Common myeloid progenitor, CD34-positive (primary cell): ENCODE measurements at regions not wholly inside any gene's neighbourhood (a gene's known extent, or its start where the extent isn't known, plus 50 kb on each side); places are given as distances from the start of the nearest gene placed in this dataset.

Experiments used
- CTCF ChIA-PET: fragments of 350-600 bp; sonication (Branson Sonifier 250); formaldehyde crosslinking; loops from one replicate; lab custom pipeline; 2021; ENCODE audit warnings: antibody characterized with exemption; lab: Charles Lee
- POLR2A ChIA-PET: fragments of 350-600 bp; sonication (Branson Sonifier 250); formaldehyde crosslinking; loops from one replicate; lab custom pipeline; 2021; ENCODE audit warnings: antibody characterized with exemption; lab: Charles Lee
- DNase-seq, 3 donors: peaks; one replicate each; pipeline versions ENCODE4 v3.0.0 to v3.0.0-alpha.2; 2013
- H3K27ac ChIP-seq, 2 experiments: 1 replicate in 1 of 2; 2 replicates in 1 of 2; pipeline ENCODE4 v1.7.0; 2013; ENCODE audit warnings: inconsistent platforms in 2 of 2, low read length in 2 of 2, mild to moderate bottlenecking in 2 of 2, low read depth in 1 of 2, moderate library complexity in 1 of 2; ENCODE audit not compliant: severe bottlenecking in 2 of 2, insufficient read depth in 1 of 2, poor library complexity in 1 of 2
- H3K27me3 ChIP-seq, 5 experiments: replicated peaks in 2 of 5; 1 replicate in 3 of 5; 2 replicates in 2 of 5; pipeline versions ENCODE4 v1.6.1 to v1.7.0; 2013; ENCODE audit warnings: low read length in 4 of 5, mild to moderate bottlenecking in 2 of 5, moderate library complexity in 2 of 5, inconsistent platforms in 1 of 5; ENCODE audit not compliant: insufficient read depth in 5 of 5, control insufficient read depth in 4 of 5
- H3K36me3 ChIP-seq, 4 experiments: 1 replicate in 2 of 4; 2 replicates in 2 of 4; pipeline versions ENCODE4 v1.6.1 to v1.7.0; 2013; ENCODE audit warnings: low read length in 3 of 4, control low read depth in 1 of 4, mild to moderate bottlenecking in 1 of 4; ENCODE audit not compliant: control insufficient read depth in 4 of 4, insufficient read depth in 4 of 4
- H3K4me1 ChIP-seq, 4 experiments: 1 replicate in 3 of 4; 2 replicates in 1 of 4; pipeline versions ENCODE4 v1.6.1 to v1.7.1; 2013; ENCODE audit warnings: low read length in 3 of 4, mild to moderate bottlenecking in 3 of 4, control low read depth in 1 of 4, inconsistent platforms in 1 of 4, moderate library complexity in 1 of 4; ENCODE audit not compliant: control insufficient read depth in 4 of 4, insufficient read depth in 4 of 4; ENCODE audit errors: control extremely low read depth in 1 of 4
- H3K4me3 ChIP-seq, 7 experiments: 1 replicate in 4 of 7; 2 replicates in 3 of 7; pipeline versions ENCODE4 v1.5.1 to v1.7.0; 2013; ENCODE audit warnings: mild to moderate bottlenecking in 7 of 7, low read length in 6 of 7, moderate library complexity in 6 of 7, inconsistent platforms in 2 of 7, low read depth in 2 of 7, control low read depth in 1 of 7; ENCODE audit not compliant: insufficient read depth in 4 of 7, control insufficient read depth in 1 of 7; ENCODE audit errors: extremely low read depth in 1 of 7
- H3K9me3 ChIP-seq, 5 experiments: 1 replicate in 4 of 5; 2 replicates in 1 of 5; pipeline versions ENCODE4 v1.6.1 to v1.7.1; 2013; ENCODE audit warnings: low read length in 4 of 5, mild to moderate bottlenecking in 2 of 5, inconsistent platforms in 1 of 5, low read depth in 1 of 5, moderate library complexity in 1 of 5; ENCODE audit not compliant: control insufficient read depth in 4 of 5, insufficient read depth in 2 of 5; ENCODE audit errors: control extremely low read depth in 1 of 5
- WGBS: methylation state at CpG from one replicate; pipeline ENCODE4 v1.1.5; 2013; ENCODE audit not compliant: insufficient coverage; 5-methylcytosine and 5-hydroxymethylcytosine counted together

- H3K4me3 ChIP-seq, result no peak overlapping the region
- H3K27ac ChIP-seq, result no peak overlapping the region
- POLR2A ChIA-PET, result no interaction called here
- CTCF ChIA-PET, result no interaction called here
- H3K27me3 ChIP-seq, result no peaks in the 10 kb centered on the region
- no peaks in the 10 kb centered on the region for H3K4me1 ChIP-seq
- no peaks in the 10 kb centered on the region for H3K9me3 ChIP-seq
- DNase-seq, result no peak
- no peaks in the 10 kb centered on the region for H3K36me3 ChIP-seq
These were observed 1494.6 kb upstream of the DDX18 start for GRCh38 chr2:116319935-116320334.

GRCh38 chr2:116329280-116329679 is 1485.2 kb upstream of the DDX18 start:
- POLR2A ChIA-PET, result no interaction called here
- 100% methylated on average over 2 of the region's 3 CpGs for WGBS
- Histone ChIP-seq H3K9me3 (no peaks in the 10 kb centered on the region), H3K27me3 (no peaks in the 10 kb centered on the region), H3K4me1 (no peaks in the 10 kb centered on the region), H3K27ac (no peak overlapping the region), H3K4me3 (no peak overlapping the region), H3K36me3 (no peaks in the 10 kb centered on the region)
- CTCF ChIA-PET, result no interaction called here
- DNase-seq, result no peak

- no peaks in the 10 kb centered on the region for H3K36me3 ChIP-seq
- DNase-seq, result no peak
- CTCF ChIA-PET, result no interaction called here
- H3K9me3 ChIP-seq, result no peaks in the 10 kb centered on the region
- H3K4me3 ChIP-seq, result no peak overlapping the region
- H3K27ac ChIP-seq, result no peak overlapping the region
- POLR2A ChIA-PET, result no interaction called here
- WGBS, result 100% methylated on average over 1 of the region's 2 CpGs
- H3K27me3 ChIP-seq, result no peaks in the 10 kb centered on the region
- H3K4me1 ChIP-seq, result no peaks in the 10 kb centered on the region
These were observed 1473.8 kb upstream of the DDX18 start for GRCh38 chr2:116340690-116341089.

- WGBS, result 75% methylated on average over 1 of the region's 6 CpGs
- no peak for DNase-seq
- POLR2A ChIA-PET, result no interaction called here
- no peaks in the 10 kb centered on the region for H3K9me3 ChIP-seq
- no peaks in the 10 kb centered on the region for H3K36me3 ChIP-seq
- CTCF ChIA-PET, result interaction anchor here (1.5 kb wide), 1 partner anchor 8 kb away, joined by 3 read pairs; no protein-coding TSS in a partner anchor
- H3K27me3 ChIP-seq, result no peaks in the 10 kb centered on the region
- H3K4me1 ChIP-seq, result no peaks in the 10 kb centered on the region
- H3K27ac ChIP-seq, result no peak overlapping the region
- H3K4me3 ChIP-seq, result no peak overlapping the region
These were observed 1448.3 kb upstream of the DDX18 start for GRCh38 chr2:116366212-116366611.

GRCh38 chr2:116378786-116379185 is 1435.7 kb upstream of the DDX18 start:
- no peak for DNase-seq
- CTCF ChIA-PET, result no interaction called here
- POLR2A ChIA-PET, result no interaction called here
- Histone ChIP-seq H3K27ac (no peak overlapping the region), H3K4me1 (no peaks in the 10 kb centered on the region), H3K9me3 (no peaks in the 10 kb centered on the region), H3K36me3 (no peaks in the 10 kb centered on the region), H3K27me3 (no peaks in the 10 kb centered on the region), H3K4me3 (no peak overlapping the region)
- 100% methylated on average over 2 of the region's 5 CpGs for WGBS

GRCh38 chr2:116411211-116411610 is 1403.3 kb upstream of the DDX18 start:
- no peak overlapping the region for H3K27ac ChIP-seq
- ChIA-PET CTCF (no interaction called here), POLR2A (no interaction called here)
- H3K9me3 ChIP-seq, result peaks cover 0 to 4% (median 0%) of the 10 kb centered on the region in 5 experiments
- no CpG with 5 or more reads among the region's 2 CpGs for WGBS
- no peak for DNase-seq
- no peaks in the 10 kb centered on the region for H3K27me3 ChIP-seq
- no peaks in the 10 kb centered on the region for H3K4me1 ChIP-seq
- no peak overlapping the region for H3K4me3 ChIP-seq
- no peaks in the 10 kb centered on the region for H3K36me3 ChIP-seq

- CTCF ChIA-PET, result no interaction called here
- no peak overlapping the region for H3K4me3 ChIP-seq
- peaks cover 0 to 4% (median 0%) of the 10 kb centered on the region in 5 experiments for H3K9me3 ChIP-seq
- H3K27ac ChIP-seq, result no peak overlapping the region
- no peaks in the 10 kb centered on the region for H3K27me3 ChIP-seq
- POLR2A ChIA-PET, result no interaction called here
- no peaks in the 10 kb centered on the region for H3K4me1 ChIP-seq
- WGBS, result 78% methylated on average over 4 of the region's 5 CpGs
- H3K36me3 ChIP-seq, result no peaks in the 10 kb centered on the region
- DNase-seq, result no peak
These were observed 1400.8 kb upstream of the DDX18 start for GRCh38 chr2:116413659-116414058.
